Thoracic aorta (tissue), 2 donors: ENCODE measurements at regions not wholly inside any gene's neighbourhood (a gene's known extent, or its start where the extent isn't known, plus 50 kb on each side); places are given as distances from the start of the nearest gene placed in this dataset.

Source experiments
- ATAC-seq: fragments of 150-250 bp; one replicate; pipeline ENCODE4 v1.8.0; 2017; ENCODE audit warnings: low read depth; ENCODE audit not compliant: insufficient number of reproducible peaks, low FRiP score
- DNase-seq: peaks from one replicate; pipeline ENCODE4 v3.0.0-alpha.2; 2020; ENCODE audit warnings: low spot score
- H3K27ac ChIP-seq, 2 donors: fragments of 200-600 bp; sonication (generic); 1 replicate in 1 of 2; 2 replicates in 1 of 2; pipeline ENCODE4 v1.5.1; 2016; ENCODE audit warnings: mild to moderate bottlenecking in 2 of 2, moderate library complexity in 2 of 2
- H3K27me3 ChIP-seq: fragments of 200-600 bp; sonication (generic); replicated peaks from 2 replicates; pipeline ENCODE4 v1.6.0; 2016; ENCODE audit warnings: mild to moderate bottlenecking; ENCODE audit not compliant: insufficient read depth
- H3K36me3 ChIP-seq: fragments of 200-600 bp; sonication (generic); one replicate; pipeline ENCODE4 v1.5.1; 2016
- H3K4me1 ChIP-seq, 2 donors: fragments of 200-600 bp; sonication (generic); 1 replicate in 1 of 2; 2 replicates in 1 of 2; pipeline versions ENCODE4 v1.5.1 to v1.6.0; 2016; ENCODE audit warnings: low read depth in 2 of 2, mild to moderate bottlenecking in 1 of 2; ENCODE audit not compliant: control insufficient read depth in 1 of 2
- H3K4me3 ChIP-seq: fragments of 200-600 bp; sonication (generic); 2 replicates; pipeline ENCODE4 v1.5.1; 2016; ENCODE audit warnings: mild to moderate bottlenecking
- H3K9me3 ChIP-seq: fragments of 200-600 bp; sonication (generic); 2 replicates; pipeline ENCODE4 v1.5.1; 2016
- TF ChIP-seq, protein P1 (sequence below): fragments of 200-600 bp; sonication (generic); IDR thresholded peaks from one replicate; pipeline ENCODE4 v1.5.1; 2019; ENCODE audit warnings: antibody characterized with exemption

DNA sequence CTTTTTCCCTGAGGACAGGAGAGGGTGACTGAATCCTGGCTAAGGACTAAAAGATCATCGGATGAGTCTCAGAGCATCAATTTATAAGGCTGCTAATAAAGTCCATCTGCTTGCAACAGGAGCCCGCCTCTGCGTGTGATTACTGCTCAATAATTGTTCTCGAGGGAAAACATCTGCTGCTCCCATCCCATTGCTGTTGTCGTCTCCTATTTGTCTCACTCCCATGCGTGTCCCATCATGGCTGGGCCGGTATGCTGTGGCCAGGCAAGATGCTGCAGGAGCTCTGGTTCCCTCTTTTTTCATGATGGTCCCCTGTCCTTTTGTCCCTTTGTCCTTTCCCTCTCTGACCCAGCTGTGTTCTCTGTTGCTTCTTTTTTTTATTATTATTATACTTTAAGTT, 121.2 kb downstream of the SPATA19 start:
- ATAC-seq = no peak

DNA sequence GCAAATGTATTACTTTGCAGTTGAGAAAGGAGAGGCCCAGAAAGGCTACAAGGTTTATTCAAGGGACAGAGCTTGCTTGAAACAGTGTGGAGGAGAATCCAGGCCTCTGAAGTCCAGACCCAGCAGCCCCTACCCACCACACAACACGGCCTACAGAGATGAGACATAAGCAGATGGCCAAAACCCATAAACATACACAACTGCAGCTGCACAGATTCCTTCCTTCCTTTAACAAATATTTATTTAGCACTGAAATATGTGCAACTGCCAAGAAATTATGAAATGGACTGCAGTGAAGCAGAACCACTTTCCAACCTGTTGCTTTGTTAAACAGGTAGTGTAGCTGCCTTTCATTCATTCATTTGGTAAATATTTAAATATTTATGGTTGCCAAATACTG, 122.3 kb downstream of the SPATA19 start:
- Histone ChIP-seq H3K9me3 (no peaks in the 10 kb centered on the region), H3K27ac (no peak overlapping the region), H3K36me3 (no peaks in the 10 kb centered on the region), H3K4me3 (no peak overlapping the region), H3K27me3 (no peaks in the 10 kb centered on the region), H3K4me1 (no peaks in the 10 kb centered on the region)
- DNase-seq (no peak), ATAC-seq (no peak)
- TF ChIP-seq, protein P1, sequence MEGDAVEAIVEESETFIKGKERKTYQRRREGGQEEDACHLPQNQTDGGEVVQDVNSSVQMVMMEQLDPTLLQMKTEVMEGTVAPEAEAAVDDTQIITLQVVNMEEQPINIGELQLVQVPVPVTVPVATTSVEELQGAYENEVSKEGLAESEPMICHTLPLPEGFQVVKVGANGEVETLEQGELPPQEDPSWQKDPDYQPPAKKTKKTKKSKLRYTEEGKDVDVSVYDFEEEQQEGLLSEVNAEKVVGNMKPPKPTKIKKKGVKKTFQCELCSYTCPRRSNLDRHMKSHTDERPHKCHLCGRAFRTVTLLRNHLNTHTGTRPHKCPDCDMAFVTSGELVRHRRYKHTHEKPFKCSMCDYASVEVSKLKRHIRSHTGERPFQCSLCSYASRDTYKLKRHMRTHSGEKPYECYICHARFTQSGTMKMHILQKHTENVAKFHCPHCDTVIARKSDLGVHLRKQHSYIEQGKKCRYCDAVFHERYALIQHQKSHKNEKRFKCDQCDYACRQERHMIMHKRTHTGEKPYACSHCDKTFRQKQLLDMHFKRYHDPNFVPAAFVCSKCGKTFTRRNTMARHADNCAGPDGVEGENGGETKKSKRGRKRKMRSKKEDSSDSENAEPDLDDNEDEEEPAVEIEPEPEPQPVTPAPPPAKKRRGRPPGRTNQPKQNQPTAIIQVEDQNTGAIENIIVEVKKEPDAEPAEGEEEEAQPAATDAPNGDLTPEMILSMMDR = no peak

More for the DNA sequence above, 121.2 kb downstream of the SPATA19 start:
- Histone ChIP-seq H3K27ac (no peak overlapping the region), H3K27me3 (no peaks in the 10 kb centered on the region), H3K9me3 (no peaks in the 10 kb centered on the region), H3K4me1 (no peaks in the 10 kb centered on the region), H3K4me3 (no peak overlapping the region), H3K36me3 (no peaks in the 10 kb centered on the region)
- TF ChIP-seq, protein P1 = no peak
- DNase-seq = no peak

DNA sequence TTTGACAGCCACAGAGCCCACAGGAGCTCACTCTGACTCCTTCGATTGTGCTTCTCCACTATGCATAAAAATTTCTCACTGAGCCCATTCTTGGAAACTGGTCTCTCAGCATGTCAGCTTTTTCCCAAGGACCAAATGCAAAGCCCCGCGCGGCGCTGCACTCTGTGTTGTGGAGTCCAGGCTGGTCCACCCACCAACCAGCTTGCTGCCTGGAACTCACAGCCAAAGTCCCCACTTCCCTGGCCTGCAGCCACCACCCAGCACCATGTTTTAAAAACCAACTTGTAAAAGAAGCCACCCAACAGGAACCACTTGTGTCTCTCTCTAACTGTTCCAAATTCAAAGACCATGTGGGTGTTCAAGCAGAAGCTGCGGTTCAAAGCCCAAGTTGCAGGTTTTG, 124.4 kb downstream of the SPATA19 start:
- DNase-seq = no peak
- Histone ChIP-seq H3K36me3 (no peaks in the 10 kb centered on the region), H3K27me3 (no peaks in the 10 kb centered on the region), H3K9me3 (no peaks in the 10 kb centered on the region), H3K4me1 (no peaks in the 10 kb centered on the region), H3K27ac (no peak overlapping the region), H3K4me3 (no peak overlapping the region)
- no peak for ATAC-seq
- TF ChIP-seq, protein P1 = no peak

DNA sequence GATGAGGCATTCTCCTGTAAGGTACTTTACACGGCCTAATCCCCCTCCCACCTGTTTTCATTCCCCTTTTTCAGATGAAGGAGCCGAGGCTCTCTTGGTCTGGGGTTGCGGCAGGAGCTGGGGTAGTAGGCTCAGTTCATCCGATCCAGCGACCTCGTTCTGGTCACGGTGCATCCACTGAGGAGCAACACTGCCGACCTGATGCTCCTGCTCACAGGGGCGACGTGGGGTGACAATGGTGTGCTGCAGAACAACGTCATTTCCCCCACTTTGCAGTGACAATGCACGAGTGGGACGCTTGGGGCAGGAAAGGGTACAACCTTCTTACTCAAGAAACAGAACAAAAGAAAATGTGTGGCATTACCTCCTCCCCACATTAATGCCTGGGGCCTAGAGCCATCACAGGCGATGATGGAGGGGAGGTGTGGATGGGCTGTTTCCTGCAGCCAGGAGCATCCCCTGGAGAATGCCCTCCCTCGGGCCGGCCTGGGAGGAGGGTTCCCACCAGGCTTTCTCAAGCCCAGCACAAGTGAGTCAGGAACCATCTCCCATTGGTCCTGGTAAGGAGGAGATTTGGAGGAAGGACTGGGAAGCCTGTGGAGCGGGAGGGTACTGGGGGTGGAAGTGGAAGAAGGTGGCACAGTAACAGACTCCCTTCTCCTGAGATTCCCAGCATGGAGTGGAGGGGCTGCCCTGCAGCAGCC, 125.6 kb downstream of the SPATA19 start:
- Histone ChIP-seq H3K4me1 (no peaks in the 10 kb centered on the region), H3K27ac (no peak overlapping the region), H3K9me3 (no peaks in the 10 kb centered on the region), H3K36me3 (no peaks in the 10 kb centered on the region), H3K4me3 (no peak overlapping the region), H3K27me3 (no peaks in the 10 kb centered on the region)
- DNase-seq (no peak), ATAC-seq (no peak)
- TF ChIP-seq, protein P1 = no peak

DNA sequence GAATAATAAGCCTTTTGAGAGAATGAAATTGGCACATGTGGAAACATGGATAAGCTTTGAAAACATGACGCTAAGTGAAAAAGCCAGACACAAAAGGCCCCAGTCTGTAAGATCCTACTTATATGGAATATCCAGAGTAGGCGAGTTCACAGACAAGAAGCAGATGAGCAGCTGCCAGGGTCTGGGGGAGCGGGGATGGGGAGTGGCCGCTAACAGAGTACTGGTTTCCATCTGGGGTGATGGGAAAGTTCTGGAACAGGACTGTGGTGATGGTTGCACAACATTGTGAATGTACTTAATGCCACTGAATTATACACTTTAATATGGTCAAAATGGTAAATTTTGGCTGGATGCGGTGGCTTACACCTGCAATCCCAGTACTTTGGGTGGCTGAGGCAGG, 126.5 kb downstream of the SPATA19 start:
- Histone ChIP-seq H3K4me3 (no peak overlapping the region), H3K9me3 (no peaks in the 10 kb centered on the region), H3K4me1 (no peaks in the 10 kb centered on the region), H3K36me3 (no peaks in the 10 kb centered on the region), H3K27ac (no peak overlapping the region), H3K27me3 (no peaks in the 10 kb centered on the region)
- ATAC-seq (no peak), DNase-seq (no peak)
- TF ChIP-seq, protein P1 = no peak
